LHCN-M2 (cell line): ENCODE measurements at regions not wholly inside any gene's neighbourhood (a gene's known extent, or its start where the extent isn't known, plus 50 kb on each side); places are given as distances from the start of the nearest gene placed in this dataset.
"Not testable (repeated sequence)": the region's sequence is repeated elsewhere in the genome, so short reads cannot be mapped to it uniquely, and the experiment has no call there.

Source experiments
- DNase-seq: peaks from one replicate; pipeline ENCODE4 v3.0.0-alpha.2; 2012; ENCODE audit warnings: low read depth

DNA sequence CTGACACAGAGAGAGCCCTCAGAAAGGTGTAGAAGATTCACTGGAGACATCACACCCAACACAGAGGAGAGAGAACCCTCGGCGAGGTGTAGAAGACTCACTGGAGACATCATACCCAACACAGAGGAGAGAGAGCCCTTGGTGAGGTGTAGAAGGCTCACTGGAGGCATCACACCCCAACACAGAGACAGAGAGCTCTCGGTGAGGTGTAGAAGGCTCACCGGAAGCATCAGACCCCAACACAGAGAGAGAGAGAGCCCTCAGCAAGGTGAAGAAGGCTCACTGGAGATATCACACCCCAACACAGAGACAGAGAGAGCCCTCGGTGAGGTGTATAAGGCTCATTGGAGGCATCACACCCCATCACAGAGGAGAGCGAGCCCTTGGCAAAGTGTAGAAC, 826.5 kb downstream of the UQCRFS1 start:
- DNase-seq = no peak

DNA sequence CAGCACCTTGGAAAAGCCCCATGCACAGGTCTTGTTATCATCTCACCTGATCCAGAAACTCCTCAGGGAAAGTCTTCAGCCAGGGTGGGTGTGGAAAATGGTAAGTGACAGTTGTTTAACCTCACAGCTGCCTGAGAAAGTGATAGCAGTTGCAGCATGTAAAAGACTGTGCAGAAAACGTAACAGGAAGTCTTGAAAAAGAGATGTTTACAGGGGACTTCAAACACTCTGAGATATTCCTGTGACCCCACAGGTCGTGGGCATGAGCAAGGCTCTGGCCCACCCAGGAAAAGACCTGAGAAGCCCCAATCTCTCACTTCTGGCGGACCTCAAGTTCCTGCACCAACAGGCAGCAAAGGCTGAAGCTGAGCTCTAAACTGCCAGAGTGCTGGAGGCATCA, 826.9 kb downstream of the UQCRFS1 start:
- DNase-seq = no peak

- no peak for DNase-seq
Observed at GRCh38 chr19:28377077-28377476, 835.9 kb downstream of the UQCRFS1 start.

GRCh38 chr19:28374971-28375370, 838.0 kb downstream of the UQCRFS1 start:
- no peak for DNase-seq

DNA sequence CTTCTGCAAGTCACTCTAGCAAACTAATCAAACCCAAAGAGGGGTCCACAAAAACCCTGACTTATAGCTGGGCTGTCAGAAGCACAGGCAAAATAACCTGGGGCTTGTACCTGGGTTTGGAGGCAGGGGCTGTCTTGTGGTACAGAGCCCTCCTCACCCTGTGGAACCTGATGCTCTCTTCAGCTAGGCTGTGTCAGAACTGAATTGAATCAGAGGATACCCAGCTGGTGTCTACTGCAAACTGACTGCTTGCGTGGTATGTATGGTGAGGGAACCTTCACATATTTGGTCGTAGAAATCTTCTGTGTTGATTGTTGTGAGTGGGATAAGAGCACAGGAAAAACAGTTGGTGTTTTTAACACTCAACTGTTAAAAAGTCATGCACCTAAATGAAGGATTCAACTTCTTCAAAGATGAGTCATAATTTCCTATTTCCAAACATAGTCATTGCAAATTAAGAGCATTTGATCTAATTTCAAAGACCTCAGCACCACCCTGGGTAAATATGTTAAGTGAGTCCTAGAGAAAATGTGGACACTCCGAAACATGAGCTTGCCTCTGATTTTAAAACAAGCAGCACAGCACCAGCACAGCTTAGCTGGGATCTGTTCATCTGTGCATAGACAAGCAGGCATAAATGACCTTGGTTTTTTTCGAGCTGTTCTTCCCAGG, 840.2 kb downstream of the UQCRFS1 start:
- DNase-seq = no peak

GRCh38 chr19:28367146-28367545, 845.8 kb downstream of the UQCRFS1 start:
- no peak for DNase-seq

DNA sequence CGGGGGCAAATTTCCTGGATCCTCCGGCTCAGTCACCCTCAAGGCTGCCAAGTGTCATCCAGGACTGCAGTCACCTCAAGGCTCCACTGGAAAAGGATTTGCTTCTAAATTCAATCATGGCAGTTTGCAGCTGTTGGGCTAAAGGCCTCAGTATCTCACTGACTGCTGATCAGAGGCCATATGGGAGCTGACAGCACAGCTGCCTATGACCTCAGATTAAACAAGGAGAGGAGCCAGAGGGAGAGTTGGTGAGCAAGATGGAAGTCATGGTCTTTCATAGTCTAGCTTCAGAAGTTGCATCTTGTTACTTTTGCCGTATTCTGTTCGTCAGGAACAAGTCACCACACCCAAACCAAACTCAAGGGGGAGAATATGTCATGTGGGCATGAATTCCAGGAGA, 849.7 kb downstream of the UQCRFS1 start:
- no peak for DNase-seq

DNA sequence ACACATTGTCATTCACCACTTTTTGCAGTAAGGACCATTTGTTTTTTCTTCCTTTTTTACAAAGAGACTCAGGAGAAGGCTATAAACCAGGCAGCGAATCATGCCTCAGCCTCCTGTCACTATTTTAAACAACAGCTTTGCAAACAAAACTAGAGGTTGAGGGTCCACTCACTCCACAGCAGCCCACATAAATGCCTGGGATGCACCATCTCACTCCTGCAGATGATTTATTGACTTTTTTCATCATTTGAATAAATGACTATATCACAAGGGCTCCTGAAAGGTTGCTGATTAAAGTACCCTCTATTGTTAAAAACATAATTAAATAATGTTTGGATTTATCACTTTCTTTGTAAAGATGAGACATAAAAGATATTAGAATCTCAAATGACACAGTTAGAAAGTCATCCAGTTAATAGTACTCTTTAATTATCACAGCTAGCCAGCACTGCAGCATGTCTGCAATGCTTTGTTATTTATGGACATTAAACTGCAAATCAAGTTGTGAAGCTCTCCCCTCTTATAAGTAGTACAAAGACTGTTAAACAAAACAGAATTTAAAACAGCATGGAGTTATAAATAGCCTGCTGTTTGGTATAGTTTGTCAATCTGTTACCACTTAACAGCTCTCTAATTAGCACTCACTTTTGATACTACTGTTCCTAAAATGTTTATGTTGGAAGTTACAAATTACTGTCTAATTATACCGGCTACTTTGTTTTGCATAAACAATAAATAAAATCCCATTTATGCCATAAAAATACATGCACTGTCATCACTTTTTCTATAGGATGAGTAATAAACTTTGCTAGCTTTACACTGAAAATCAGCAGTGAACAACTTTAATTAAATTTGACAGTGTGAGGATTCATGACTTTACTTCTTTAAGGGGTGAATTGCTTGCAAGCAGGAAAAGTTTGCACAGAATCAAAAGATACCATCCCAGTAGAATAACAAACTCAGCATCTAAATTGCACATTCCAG, 853.2 kb downstream of the UQCRFS1 start:
- no peak for DNase-seq

DNA sequence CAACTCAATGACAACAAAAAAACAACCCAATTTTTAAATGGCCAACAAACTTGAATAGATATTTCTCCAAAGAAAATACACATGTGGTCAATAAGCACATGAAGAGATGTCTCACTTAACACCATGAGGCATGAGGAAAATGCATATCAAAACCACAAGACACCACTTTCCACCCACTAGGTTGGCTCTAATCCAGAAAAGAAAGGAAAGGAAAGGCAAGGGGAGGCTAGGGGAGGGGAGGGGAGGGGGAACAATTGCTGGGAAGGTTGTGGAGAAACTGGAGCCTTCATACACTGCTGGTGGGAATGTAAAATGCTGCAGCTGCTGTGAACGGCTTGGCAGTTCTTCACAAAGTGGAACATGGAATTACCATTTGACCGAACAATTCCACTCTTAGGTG, 854.3 kb downstream of the UQCRFS1 start:
- DNase-seq = peak; percentile 2

DNA sequence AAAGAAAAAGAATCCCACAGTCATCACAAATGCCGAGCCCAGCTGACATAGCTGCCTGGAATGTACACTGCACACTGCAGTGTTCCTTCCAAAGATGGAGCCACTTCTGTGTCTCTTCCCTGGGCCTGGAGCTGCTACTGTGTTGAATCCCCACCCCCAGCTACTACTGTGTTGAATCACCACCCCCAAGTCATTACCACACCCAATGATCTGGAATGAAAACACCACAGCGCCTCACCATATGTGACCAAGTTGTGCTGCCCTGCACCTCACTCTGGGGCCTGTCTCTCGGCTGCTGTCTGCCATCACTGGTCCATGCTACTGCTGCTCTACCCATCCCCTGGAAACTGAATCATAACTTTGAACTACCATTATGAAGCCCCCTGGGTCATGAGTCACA, 861.2 kb downstream of the UQCRFS1 start:
- no peak for DNase-seq

DNA sequence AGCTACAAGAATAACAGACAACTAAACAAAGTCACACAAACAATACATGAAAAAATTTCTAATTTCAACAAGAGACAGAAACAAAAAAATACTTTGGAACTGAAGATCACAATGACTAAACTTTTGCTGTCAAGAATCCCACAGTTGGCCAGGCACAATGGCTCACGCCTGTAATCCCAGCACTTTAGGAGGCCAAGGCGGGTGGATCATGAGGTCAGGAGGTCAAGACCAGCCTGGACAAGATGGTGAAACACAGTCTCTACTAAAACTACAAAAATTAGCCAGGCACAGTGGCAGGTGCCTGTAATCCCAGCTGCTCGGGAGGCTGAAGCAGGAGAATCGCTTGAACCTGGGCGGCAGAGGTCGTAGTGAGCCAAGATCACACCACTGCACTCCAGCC, 861.6 kb downstream of the UQCRFS1 start:
- not testable (repeated sequence) for DNase-seq

GRCh38 chr19:28350673-28351072, 862.3 kb downstream of the UQCRFS1 start:
- no peak for DNase-seq

- no peak for DNase-seq
Observed at GRCh38 chr19:28350037-28350436, 862.9 kb downstream of the UQCRFS1 start.

DNA sequence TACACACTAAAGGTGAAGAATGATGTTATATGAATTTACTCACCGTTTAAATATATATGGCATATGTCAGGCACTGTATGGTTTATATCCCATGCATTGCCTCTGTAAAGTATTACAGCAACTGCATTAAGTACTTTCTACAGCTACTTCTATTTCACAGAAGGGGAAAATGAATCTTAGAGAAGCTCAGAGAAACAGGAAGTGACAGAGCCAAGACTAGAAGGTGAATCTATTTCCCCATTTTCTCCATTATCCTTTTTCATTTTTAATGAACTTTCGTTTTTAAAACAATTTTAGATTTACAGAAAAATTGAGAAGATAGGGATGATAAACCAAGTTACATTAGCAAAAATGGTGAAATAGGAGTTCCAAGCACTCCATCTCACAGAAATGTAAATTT, 863.3 kb downstream of the UQCRFS1 start:
- no peak for DNase-seq

DNA sequence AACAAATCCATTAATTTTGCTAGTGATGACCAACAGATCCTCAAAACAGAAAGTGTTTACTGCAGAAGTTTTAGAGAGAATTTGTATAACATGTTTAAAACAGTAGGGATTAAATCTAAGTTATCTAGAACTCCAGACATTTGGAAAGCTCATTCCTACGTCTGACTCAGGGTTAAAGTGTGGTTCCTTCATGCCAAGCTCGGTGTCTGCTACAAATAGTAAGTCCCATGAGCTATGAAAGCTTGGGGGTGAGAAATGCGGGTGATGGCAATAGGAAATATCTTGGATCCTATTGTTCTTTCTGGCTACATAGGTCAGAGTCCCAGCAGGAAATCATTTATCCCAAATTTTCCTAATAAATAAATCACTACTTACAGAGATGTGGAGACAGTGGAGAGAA, 867.1 kb downstream of the UQCRFS1 start:
- DNase-seq = no peak

- DNase-seq = no peak
Observed at GRCh38 chr19:28341810-28342350, 871.1 kb downstream of the UQCRFS1 start.

DNA sequence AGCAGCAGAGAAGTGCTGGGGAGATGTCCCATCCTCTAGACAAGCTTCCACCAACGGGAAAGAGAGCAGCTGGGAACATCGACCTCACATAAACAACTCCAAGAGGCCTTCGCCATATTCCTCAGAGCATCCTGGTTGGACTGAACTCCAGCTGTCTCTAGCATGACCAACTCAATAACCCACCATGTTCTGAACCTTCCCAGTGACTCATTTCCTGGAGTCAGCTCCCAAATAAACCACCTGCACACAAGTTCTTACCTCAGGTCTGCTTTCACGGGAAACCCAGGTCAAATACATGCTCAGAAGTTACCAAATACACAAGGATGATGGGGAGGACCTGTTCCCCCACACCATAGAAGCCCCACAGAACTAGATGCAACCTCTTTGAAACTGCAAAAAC, 878.5 kb downstream of the UQCRFS1 start:
- DNase-seq = no peak

- no peak for DNase-seq
Observed at GRCh38 chr19:28333909-28334308, 879.0 kb downstream of the UQCRFS1 start.

- no peak for DNase-seq
Observed at GRCh38 chr19:28332886-28333285, 880.1 kb downstream of the UQCRFS1 start.

DNA sequence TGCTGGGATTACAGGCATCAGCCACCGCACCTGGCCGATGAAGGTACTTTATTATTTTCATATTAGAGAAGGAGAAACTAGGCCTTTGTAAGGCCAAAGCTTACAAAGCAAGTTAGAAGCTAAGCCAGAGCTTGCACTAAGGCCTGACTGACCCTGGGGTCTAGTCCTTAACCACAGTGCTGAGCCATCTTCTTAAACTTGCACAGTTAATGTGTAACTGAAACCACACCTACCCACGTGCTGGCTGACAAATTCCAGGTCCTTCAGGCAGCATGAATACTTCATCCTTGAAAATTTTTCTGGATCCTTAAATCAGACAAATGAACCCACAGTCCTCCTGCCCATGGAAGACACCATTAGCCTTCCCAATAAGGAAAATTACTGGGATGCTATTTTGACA, 880.6 kb downstream of the UQCRFS1 start:
- DNase-seq = no peak

- DNase-seq = no peak
Observed at GRCh38 chr19:28331596-28331995, 881.4 kb downstream of the UQCRFS1 start.

- DNase-seq = peak; percentile 8
Observed at GRCh38 chr19:28330831-28331230, 882.1 kb downstream of the UQCRFS1 start.

GRCh38 chr19:28329429-28329828, 883.5 kb downstream of the UQCRFS1 start:
- no peak for DNase-seq
